ENCODE measurements at regions not wholly inside any gene's neighbourhood (a gene's known extent, or its start where the extent isn't known, plus 50 kb on each side); places are given as distances from the start of the nearest gene placed in this dataset.

DNA sequence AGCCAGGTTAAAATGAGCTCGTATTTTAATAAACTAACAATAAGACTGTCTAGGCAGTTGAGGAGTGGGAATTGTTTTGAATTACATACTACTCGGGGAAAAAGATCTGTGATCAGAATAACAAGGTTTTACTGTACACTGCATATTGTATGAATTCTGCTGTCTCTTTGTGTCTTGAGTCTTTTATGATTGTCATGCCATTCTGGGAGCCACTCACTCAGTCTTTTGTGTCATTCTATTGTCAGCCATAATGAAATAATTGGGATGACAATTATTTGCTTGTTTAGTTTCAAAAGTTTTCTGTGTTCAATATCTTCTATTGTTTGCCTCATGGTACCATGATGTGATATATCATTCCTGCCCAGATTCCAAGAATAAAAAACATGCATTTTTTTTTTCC lies 339.6 kb upstream of the TBL1XR1 start:
- DNase-seq (ENCODE audit: low spot score): no peak

DNA sequence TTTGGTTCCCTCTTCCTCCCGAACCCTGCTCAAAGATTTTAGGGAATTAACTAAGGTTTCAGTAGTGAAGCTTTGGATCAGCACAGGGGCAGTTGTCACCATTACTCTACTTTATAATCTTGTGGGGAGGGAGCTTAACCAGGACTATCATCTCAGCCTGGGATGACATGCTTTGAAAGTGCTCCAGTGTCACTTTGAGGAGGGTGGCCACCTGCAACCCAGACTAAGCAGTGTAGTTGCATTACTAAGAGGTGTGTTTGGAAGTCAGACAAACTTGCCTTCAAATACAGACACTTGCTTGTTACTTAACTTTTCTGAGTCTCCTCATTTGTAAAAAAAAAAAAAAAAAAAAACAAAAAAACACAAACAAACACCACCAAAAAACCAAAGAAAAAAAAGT lies 340.3 kb upstream of the TBL1XR1 start:
- DNase-seq (ENCODE audit: low spot score): no peak

DNA sequence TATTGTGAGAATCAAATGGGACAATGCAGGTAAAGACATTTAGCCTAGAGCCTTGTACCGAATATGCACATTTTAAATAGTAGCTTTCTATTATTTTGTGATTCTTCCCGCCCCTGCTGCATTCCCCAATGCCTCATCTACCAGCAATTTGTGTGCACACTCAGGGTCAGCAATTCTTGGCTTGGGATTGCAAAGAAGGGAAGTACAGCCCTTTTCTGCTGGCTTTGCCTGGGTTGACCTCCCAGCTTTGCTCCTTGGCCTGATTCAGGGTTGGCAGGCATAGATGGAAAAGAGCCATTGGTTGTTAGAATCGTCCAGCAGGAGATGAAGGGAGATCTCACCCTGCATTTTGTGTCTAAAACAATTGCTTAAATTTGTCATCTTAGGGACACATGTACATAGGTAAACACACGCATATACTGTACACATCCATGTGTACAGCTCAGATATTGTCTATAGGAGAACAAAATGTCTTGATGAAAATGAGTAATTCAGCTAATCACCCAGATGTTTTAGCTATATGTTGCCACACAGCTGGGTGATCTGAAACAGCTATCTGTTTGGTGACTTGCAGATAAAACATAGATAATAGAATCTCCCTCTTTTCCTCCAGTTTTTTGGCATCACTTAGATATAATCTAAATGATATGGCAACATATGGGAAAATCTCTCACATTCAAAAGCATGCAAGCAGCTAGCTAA lies 340.9 kb upstream of the TBL1XR1 start:
- DNase-seq (ENCODE audit: low spot score): no peak

DNA sequence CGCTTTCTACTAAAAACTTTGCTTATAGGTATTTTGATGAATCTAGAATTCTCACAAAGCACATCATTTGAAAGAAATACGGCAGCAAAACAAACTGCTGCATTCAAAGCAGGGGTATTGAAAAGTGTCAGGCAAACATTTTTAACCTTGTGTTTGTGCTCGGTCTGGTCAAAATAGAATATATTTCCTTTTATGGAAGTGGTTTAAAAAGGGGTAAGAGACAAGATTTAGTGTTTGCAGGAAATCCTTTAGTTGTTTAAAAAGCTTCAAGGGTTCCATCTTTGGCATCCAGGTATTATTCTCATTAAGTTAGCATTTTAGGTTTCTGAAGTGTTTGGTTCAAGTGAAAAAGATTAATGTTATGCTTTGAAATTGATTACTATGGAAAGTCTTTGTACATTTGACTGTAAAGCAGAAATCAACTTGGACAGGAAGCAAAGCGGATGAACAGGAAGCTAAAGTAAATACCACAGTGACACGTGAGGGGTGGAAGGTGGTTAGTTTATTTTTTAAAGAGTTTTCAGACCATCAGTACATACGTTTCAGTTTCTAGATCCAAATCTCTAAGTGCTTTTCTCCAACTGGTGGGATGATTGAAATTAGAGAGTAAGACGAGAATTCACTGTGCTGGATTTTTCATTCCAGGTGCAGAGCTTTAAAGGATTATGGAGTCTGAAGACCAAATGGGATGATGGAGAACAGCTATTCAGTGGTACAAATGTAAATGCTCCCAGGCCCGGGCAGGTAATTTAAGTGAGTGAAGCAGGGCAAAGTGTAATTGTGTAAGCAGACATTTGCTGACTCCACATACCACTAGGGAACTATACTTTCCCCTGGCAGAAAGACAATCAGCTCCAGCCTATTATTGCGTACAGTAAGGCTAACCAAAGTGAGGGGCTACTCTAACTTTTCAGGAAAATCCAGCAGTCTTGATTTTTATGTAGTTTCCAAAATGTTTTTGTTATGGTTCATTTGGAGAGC lies 341.8 kb upstream of the TBL1XR1 start:
- no peak for DNase-seq (ENCODE audit: low spot score)

DNA sequence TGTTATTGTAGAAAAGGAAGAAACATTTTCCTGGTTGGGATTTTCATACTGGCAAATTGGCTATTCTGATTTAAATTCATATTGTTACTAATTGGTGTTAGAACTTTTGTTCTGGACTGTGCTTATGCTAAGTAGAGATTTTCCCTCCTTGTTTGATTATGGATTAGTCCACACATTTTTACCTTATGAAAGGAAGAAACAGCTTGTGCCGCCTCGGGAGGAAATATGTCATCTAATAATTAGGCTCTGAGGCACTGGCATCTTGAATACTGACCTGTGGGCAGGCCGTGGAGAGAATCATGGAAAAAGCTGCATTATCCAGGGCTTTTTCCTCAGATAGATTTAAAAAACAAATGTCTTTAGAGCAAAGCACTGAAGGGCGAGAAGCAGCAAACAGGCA lies 344.3 kb upstream of the TBL1XR1 start:
- no peak for DNase-seq (ENCODE audit: low spot score)

DNA sequence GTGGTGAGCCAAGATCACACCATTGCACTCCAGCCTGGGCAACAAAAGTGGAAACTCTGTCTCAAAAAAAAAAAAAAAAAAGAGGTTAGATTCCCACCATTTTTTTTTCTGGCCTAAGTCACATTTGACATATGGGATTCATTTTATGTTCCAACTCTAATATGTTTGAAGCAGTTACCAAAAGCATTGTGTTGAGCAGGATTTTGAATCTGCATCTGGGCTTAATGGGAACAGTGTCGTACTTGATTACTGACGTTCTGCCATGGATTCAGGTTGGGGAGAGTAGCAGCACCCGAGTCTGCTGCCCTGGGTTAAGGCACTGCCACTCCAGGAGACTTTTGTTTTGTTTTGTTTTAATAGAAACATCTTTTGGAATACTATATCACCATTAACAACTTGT lies 348.7 kb upstream of the TBL1XR1 start:
- no peak for DNase-seq (ENCODE audit: low spot score)

DNA sequence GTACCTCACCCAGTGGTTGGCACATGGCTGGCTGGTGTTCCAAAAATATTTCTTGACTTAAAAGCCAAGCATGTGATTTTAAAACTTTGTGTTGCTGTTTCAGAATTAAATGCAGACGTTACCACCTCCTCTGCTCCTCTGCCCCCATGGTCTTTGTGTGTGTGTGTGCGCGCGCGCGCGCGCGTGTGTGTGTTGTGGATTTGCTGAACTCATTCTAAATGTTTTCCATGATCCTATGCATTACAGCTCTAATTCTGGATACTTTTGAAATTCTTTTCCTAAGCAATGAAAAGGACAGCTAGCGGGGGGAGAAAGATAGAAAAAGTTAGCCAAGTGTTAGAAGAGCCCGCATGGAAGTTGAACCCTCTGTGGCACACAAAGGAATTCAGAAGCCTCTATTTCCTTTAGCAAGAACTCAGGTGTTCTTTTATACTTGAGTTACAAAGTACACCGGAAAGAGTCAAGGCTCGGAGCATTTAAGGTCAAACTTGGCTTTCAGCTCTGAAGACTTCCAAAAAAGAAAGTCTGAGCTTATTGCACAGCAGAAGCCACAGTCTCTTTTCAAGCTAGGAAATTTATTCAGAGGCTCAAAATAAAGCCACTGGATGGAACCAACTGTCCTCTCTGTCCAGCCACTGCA lies 350.5 kb upstream of the TBL1XR1 start:
- no peak for DNase-seq (ENCODE audit: low spot score)

DNA sequence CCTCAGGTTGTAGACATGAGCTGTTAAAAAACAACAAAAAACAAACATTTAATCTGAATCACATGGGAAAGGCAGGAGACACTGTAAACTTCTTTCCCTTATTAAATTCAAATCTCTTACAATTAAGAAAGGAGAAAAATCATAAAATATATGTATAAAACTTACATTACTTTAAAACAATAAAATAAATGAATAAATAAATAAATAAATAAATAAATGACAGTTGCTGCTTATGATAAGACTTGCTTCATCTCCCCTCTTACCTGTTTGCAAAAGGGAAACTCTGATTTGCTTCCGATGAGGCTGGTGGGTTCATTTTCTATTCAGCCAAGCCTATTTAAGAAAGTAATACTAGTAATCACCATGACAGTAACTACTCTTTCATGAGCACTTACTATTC lies 353.4 kb upstream of the TBL1XR1 start:
- DNase-seq (ENCODE audit: low spot score): no peak

DNA sequence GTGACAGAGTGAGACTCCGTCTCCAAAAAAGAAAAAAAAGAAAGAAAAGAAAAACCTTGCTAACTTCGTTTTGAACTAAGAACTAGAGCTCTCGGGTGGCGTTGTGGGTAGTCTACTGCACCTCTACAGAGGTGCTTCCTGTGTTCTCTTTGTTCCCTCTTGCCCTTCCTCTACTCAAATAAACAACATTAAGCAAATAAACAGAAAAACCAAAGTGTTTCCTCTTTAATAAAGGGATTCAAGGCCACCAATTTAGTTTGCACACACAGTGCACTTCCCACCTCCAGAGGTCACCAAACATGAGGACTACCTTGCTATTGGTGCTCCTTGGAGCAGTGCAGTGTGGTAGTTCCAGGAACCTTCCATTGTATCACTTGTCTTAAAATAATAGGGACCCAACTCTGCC lies 354.2 kb upstream of the TBL1XR1 start:
- DNase-seq (ENCODE audit: low spot score): no peak

DNA sequence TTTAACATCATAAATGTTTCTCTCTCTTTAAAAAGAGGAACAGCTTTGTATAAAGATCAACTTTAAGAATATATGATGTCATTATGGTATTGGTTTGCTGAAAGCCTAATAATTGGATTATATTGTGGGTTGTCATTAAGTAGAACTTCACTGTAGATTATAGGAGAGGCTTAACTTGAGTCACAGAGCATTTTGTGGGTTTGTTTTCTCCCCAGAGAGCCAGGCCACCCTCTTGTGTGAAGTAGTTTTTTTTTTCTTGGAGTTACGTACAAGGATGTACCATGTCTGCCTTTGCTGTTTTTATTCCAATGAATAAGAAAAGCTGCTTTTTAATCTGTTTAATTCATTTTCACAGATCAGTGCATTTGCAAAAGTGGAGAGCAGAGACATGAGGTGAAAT lies 354.8 kb upstream of the TBL1XR1 start:
- no peak for DNase-seq (ENCODE audit: low spot score)

DNA sequence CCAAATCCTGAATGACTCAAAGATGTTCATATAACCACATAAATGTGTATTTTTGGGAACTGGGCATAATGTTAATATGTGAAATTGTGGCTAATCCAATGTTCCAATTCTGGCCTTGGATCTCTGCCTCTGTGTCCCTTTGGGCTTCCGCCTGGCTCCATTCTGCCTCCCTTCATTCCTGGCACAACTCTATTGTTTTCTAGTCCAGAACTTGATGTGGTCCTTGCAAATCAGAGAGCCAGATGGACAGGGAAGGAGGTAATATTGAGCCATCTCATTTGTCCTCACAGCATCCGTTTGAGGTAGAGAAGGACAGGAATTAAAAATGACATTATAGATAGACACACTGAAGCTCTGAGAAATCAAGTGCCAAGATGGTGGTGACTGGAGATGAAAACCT lies 355.7 kb upstream of the TBL1XR1 start:
- no peak for DNase-seq (ENCODE audit: low spot score)

DNA sequence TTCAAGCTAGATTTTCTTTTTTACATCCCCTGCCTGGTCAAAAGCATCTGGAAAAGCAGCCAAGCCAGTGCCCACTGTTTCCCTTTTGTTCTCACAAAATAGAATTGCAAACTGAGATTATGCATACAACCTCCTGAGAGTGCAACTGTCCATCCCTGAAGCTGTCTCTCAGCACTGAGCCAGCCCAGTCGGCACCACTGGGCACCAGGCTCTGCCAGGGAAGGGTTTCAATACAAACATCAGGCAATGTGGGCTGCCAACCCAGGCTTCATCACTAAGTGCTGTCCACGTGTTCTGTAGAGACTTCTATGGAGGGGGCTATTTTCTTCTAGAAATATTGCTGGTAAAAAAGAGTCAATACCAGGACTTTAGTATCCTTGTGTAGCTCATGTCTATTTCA lies 356.3 kb upstream of the TBL1XR1 start:
- no peak for DNase-seq (ENCODE audit: low spot score)

DNA sequence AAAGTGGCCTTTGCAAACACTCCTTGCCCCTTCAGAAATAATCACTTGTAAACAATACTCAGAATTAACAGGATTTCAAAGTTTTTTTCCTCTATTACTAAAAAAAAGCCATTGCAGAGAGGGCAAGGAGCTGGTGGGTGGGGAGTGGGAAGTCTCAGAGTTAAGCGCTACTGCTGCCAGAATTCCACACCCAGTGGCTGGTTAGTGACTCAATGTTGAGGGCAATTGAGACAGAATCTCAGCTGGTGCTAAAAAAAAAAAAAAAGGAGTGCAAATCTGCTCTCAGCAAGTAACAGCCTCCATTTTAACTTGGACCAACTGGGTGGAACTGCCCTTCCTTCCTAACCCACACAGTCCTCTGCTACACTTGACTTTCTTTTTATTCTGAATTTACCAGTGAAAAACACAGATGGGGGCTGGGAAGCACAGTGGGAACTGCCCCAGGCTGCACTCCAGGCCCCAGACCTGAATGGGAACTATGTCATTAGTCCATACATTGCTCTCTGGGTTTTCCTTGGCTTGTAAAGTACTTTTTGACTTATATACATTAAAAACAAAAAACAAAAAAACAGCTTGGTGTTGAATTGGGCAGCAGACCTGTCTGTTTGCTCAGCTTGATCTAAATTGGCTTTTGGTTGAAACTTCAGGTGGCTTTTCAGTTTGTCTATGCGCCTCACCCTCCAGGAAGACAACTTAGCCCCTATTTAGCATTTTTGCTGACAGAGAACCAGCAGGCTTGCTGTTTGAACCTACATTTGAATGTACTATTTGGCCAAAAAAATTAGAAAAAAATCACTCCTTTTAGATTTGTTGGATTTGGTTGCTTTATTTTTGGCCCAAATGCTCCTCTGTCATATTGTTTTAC lies 357.8 kb upstream of the TBL1XR1 start:
- DNase-seq (ENCODE audit: low spot score): no peak

DNA sequence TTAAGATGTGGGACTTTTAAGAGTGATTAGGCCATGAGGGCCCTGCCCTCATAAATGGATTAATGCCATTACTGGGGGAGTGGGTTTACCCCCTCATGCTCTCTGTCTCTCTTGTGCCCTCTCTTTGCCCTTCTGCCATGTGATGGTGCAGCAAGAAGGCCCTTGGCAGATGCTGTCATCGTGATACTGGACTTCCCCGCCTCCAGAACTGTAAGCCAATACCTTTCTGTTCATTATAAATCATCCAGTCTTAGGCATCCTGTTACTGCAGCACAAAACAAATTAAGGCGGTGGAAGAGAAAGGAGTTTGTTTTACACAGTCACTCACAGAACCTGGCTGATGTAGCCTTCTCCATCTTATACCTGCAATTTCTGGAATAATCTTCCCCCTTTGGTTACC lies 360.3 kb upstream of the TBL1XR1 start:
- no peak for DNase-seq (ENCODE audit: low spot score)

DNA sequence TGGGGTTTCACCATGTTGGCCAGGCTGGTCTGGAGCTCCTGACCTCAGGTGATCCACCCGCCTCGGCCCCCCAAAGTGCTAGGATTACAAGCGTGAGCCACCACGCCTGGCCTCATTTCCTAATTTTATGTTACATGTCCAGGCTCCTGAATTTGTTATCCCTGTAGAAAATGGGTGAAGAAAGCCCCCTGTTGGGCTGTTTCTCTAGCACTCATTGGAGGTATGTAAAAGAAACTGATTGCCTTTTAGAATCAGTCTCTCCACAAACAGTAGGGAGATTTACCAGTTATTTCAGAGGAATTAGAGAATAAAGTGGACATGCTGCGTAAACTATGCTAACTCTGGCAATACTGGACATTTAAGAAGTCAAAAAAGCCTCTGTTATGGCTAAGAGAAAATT lies 364.1 kb upstream of the TBL1XR1 start:
- DNase-seq (ENCODE audit: low spot score): no peak

DNA sequence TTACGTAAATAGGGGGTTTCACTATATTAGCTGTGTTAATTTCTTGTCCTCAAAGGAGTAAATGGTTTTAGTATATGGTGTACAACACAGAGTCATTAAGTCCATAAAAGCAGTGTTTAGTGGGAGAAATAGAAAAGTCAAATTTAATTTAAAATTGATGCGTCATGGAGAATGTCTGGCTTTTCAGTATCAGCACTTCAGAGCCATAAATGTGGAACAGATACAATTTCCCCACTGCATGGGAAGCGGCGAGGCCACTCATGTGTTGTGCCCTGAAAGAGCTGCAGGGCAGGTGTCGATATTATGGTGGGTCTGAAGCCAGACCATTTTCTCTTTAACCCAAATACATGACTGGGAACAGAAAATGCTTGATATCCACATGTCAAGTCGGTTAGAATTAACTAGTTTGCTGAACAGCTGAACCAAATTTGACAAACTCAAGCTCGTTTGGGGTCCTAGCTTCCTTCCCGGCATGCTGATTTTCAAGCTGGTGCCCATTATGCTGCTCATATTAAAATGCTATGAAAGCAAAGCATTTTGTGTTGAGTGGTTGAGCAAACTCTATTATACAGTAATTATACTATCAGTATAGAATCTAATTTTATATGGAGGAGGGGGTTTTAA lies 364.6 kb upstream of the TBL1XR1 start:
- DNase-seq (ENCODE audit: low spot score): no peak

DNA sequence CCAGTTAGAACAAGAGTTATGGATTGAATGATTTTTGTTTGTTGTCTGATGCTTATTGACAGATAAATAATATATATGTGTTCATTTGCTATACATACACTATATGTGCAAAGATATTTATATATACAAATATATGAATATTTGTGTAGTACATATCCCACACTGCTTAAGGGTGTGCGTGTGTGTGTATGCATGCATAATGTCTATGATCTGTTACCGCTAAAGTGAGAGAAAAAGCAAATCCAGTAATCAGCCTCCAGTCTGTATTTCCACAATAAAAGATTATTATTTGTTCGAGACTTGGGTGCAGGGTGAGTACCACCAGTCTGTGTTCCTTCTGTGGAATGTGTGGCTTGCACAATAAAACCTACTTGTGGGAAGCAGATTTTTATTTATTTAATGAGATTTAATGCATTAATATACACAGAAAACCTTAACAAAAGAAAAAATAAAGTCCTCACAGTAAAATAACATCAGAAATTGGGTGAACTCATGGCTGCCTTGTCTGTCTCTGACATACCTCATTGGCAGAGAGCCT lies 366.0 kb upstream of the TBL1XR1 start:
- DNase-seq (ENCODE audit: low spot score): no peak

DNA sequence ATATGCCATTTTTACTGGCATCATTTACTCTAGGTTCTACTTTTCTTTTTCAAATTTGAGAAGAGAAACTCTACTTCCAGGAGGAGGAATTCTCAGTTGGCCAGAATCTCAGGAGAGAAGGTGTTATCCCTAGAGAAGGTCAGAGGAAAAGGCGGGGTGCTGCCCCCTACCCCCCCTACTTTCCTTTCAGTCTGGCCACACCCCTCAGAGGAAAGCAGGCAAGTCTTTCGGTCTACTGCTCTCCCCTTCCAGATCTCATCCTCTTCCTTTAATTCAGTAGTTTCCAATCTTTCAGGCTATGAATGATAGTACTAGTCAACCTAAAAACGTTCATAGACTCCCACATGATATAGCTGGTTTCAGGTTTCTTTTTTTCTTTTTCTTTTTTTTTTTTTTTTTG lies 366.5 kb upstream of the TBL1XR1 start:
- no peak for DNase-seq (ENCODE audit: low spot score)

DNA sequence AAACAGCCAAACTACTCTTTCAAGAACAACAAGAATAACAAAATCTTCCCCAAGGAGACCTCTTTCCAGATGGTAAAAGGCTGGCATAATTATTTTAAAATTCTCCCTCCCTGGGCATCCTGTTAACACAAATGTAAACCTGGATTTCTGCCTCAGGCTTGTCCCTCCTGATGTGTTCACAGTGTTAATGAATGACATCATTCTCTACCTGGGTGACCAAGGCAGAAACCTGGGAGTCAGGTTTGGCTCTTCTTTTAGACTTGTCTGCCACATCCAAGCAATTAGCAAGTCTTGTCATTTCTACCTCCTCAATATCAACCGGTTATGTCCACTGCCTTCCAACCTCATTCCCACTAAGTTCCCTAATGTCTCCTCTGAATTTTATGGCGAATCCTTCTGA lies 368.7 kb upstream of the TBL1XR1 start:
- no peak for DNase-seq (ENCODE audit: low spot score)

DNA sequence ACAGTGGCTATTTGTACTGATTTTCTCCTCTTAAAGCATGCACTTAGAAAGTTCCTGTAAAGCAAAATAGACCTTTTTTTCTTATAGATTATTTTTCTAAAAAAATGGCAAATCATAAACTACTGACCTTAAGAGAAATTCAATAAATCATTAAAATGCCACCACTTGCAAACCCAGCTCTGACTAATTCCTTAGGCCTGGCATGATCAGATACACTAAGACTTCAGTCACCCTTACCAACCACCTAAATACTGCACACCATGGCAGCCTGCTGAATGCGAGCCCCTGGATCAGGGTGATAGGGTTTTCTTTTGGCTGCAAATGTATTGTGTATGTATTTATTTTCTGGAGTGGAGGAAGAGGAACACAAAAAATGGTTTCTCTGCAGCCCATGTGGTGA lies 370.6 kb upstream of the TBL1XR1 start:
- no peak for DNase-seq (ENCODE audit: low spot score)

DNA sequence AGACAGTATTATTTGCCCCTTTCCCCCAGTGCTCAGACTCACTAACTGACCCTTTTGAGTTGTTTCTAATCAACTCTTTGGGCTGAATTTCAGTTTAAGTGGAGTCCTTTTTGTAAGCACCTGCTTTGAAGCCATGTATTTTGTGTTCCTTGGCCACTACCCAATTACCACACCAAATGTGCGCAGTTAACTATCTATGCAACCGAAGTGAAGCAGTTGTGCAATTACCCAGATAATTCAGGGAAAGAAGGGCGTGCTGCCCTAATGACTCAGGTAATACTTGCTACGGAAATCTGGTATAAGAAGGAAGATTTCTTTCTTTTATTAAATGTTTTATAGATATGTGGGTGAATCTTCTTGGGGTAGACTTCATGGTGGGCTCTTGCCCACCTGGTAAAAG lies 371.9 kb upstream of the TBL1XR1 start:
- DNase-seq (ENCODE audit: low spot score): no peak

All from left forelimb (tissue), 1 donor.